NCI-H2029 treated with DMSO at 0.1 percent for 48 hours (cell line): ENCODE measurements at regions not wholly inside any gene's neighbourhood (a gene's known extent, or its start where the extent isn't known, plus 50 kb on each side); places are given as distances from the start of the nearest gene placed in this dataset.
"Not testable (repeated sequence)": the region's sequence is repeated elsewhere in the genome, so short reads cannot be mapped to it uniquely, and the experiment has no call there.

Experiments used
- DNase-seq: peaks from one replicate; lab custom pipeline; 2025; lab: John Stamatoyannopoulos, UW

- DNase-seq = no peak
Observed at GRCh38 chr10:111267673-111268072, 190.8 kb downstream of the ADRA2A start.

- DNase-seq = no peak
Observed at GRCh38 chr10:111273235-111273634, 196.4 kb downstream of the ADRA2A start.

GRCh38 chr10:111273635-111274034 is 196.8 kb downstream of the ADRA2A start:
- no peak for DNase-seq

- no peak for DNase-seq
Observed at GRCh38 chr10:111275091-111275490, 198.3 kb downstream of the ADRA2A start.

GRCh38 chr10:111277661-111278060 is 200.8 kb downstream of the ADRA2A start:
- DNase-seq = no peak

GRCh38 chr10:111278266-111278665 is 201.4 kb downstream of the ADRA2A start:
- DNase-seq = no peak

- DNase-seq = no peak
Observed at GRCh38 chr10:111281516-111281915, 204.7 kb downstream of the ADRA2A start.

- DNase-seq = no peak
Observed at GRCh38 chr10:111289461-111289860, 212.6 kb downstream of the ADRA2A start.

GRCh38 chr10:111290649-111291048 is 213.8 kb downstream of the ADRA2A start:
- DNase-seq = no peak

- DNase-seq = no peak
Observed at GRCh38 chr10:111295788-111296187, 219.0 kb downstream of the ADRA2A start.

- DNase-seq = no peak
Observed at GRCh38 chr10:111297351-111297848, 220.6 kb downstream of the ADRA2A start.

GRCh38 chr10:111298031-111298430 is 221.2 kb downstream of the ADRA2A start:
- DNase-seq = no peak

GRCh38 chr10:111299037-111299436 is 222.2 kb downstream of the ADRA2A start:
- no peak for DNase-seq

GRCh38 chr10:111303887-111304286 is 227.1 kb downstream of the ADRA2A start:
- no peak for DNase-seq

- DNase-seq = no peak
Observed at GRCh38 chr10:111316722-111317212, 239.9 kb downstream of the ADRA2A start.

- no peak for DNase-seq
Observed at GRCh38 chr10:111319866-111320265, 243.0 kb downstream of the ADRA2A start.

- DNase-seq = no peak
Observed at GRCh38 chr10:111323389-111323966, 246.6 kb downstream of the ADRA2A start.

- DNase-seq = not testable (repeated sequence)
Observed at GRCh38 chr10:111332174-111332573, 255.3 kb downstream of the ADRA2A start.

GRCh38 chr10:111335826-111336225 is 259.0 kb downstream of the ADRA2A start:
- no peak for DNase-seq

- DNase-seq = no peak
Observed at GRCh38 chr10:111338035-111338434, 261.2 kb downstream of the ADRA2A start.

GRCh38 chr10:111338805-111339204 is 262.0 kb downstream of the ADRA2A start:
- no peak for DNase-seq

- DNase-seq = no peak
Observed at GRCh38 chr10:111344804-111345203, 268.0 kb downstream of the ADRA2A start.

- peak; percentile 54 for DNase-seq
Observed at GRCh38 chr10:111347386-111348013, 270.7 kb downstream of the ADRA2A start.

- no peak for DNase-seq
Observed at GRCh38 chr10:111348076-111348475, 271.2 kb downstream of the ADRA2A start.
